HG03095 (cell line): ENCODE measurements at regions not wholly inside any gene's neighbourhood (a gene's known extent, or its start where the extent isn't known, plus 50 kb on each side); places are given as distances from the start of the nearest gene placed in this dataset.

ENCODE experiments used
- ATAC-seq: cut with Tn5 transposase; IDR thresholded peaks from one replicate; pipeline ENCODE4 v1.9.1; 2021; ENCODE audit warnings: moderate library complexity; ENCODE audit not compliant: unreplicated experiment

GRCh38 chr1:168917309-168917708, 188.3 kb upstream of the DPT start:
- ATAC-seq: no peak

GRCh38 chr1:168917796-168918195, 188.7 kb upstream of the ATP1B1 start:
- no peak for ATAC-seq

- ATAC-seq: no peak
These were observed 187.4 kb upstream of the ATP1B1 start for GRCh38 chr1:168918860-168919741.

- no peak for ATAC-seq
These were observed 185.9 kb upstream of the ATP1B1 start for GRCh38 chr1:168920456-168921094.

GRCh38 chr1:168921629-168922028, 184.9 kb upstream of the ATP1B1 start:
- no peak for ATAC-seq

- ATAC-seq: no peak
These were observed 182.9 kb upstream of the ATP1B1 start for GRCh38 chr1:168923521-168924136.

- ATAC-seq: no peak
These were observed 181.5 kb upstream of the ATP1B1 start for GRCh38 chr1:168924976-168925375.

- no peak for ATAC-seq
These were observed 180.3 kb upstream of the ATP1B1 start for GRCh38 chr1:168926236-168926635.

GRCh38 chr1:168932539-168932938, 174.0 kb upstream of the ATP1B1 start:
- ATAC-seq: no peak

- no peak for ATAC-seq
These were observed 173.2 kb upstream of the ATP1B1 start for GRCh38 chr1:168933141-168933805.

GRCh38 chr1:168939110-168939946, 167.2 kb upstream of the ATP1B1 start:
- ATAC-seq: no peak

- no peak for ATAC-seq
These were observed 166.6 kb upstream of the ATP1B1 start for GRCh38 chr1:168939947-168940223.

GRCh38 chr1:168941640-168942039, 164.8 kb upstream of the ATP1B1 start:
- ATAC-seq: no peak

- no peak for ATAC-seq
These were observed 164.3 kb upstream of the ATP1B1 start for GRCh38 chr1:168942165-168942564.

GRCh38 chr1:168945870-168946269, 160.6 kb upstream of the ATP1B1 start:
- ATAC-seq: no peak

GRCh38 chr1:168947041-168947440, 159.4 kb upstream of the ATP1B1 start:
- ATAC-seq: no peak

- ATAC-seq: no peak
These were observed 156.8 kb upstream of the ATP1B1 start for GRCh38 chr1:168949672-168950071.

GRCh38 chr1:168957818-168958217, 148.7 kb upstream of the ATP1B1 start:
- no peak for ATAC-seq

- no peak for ATAC-seq
These were observed 147.8 kb upstream of the ATP1B1 start for GRCh38 chr1:168958562-168959289.

- ATAC-seq: no peak
These were observed 147.1 kb upstream of the ATP1B1 start for GRCh38 chr1:168959382-168959781.
